ENCODE measurements at regions not wholly inside any gene's neighbourhood (a gene's known extent, or its start where the extent isn't known, plus 50 kb on each side); places are given as distances from the start of the nearest gene placed in this dataset.

DNA sequence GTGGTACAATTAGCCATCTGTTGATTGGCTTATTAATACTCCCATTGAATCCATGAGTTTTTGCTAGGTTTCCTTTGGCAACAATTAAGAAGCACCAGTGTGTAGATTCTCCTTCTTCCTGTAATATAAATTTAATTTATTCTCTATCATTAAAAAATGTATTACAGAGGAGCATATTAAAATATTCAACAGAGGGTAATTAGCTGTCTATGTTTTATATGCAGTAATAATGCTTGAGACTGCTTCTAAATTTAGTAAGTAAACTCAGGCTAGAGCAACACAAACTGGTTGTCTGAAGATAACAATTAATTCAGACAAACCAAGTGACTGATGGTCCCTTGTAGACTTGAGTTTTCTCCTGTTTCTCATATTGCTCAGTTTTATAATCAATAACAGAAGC lies 192.4 kb downstream of the FAT4 start:
- Histone ChIP-seq H2AFZ (ENCODE audit: low read depth, low read length) (no peak overlapping the region), H3K4me1 (ENCODE audit: low read length) (no peaks in the 10 kb centered on the region), H3K27me3 (ENCODE audit: low read depth, low read length) (no peaks in the 10 kb centered on the region), H3K36me3 (replicated peaks; ENCODE audit: low read depth, low read length) (no peaks in the 10 kb centered on the region), H3K4me2 (ENCODE audit: low read length) (no peak overlapping the region), H3K9me3 (ENCODE audit: insufficient read depth, low read length) (peaks cover 7% of the 10 kb centered on the region; the same call in 1 of the 2 replicates), H4K20me1 (ENCODE audit: insufficient read depth, low read length) (no peaks in the 10 kb centered on the region), H3K9ac (ENCODE audit: low read length) (no peak overlapping the region), H3K79me2 (ENCODE audit: low read length) (no peaks in the 10 kb centered on the region), H3K27ac (ENCODE audit: low read length) (no peak overlapping the region), H3K4me3 (ENCODE audit: low read length) (no peak overlapping the region)
- TF ChIP-seq, protein P1, sequence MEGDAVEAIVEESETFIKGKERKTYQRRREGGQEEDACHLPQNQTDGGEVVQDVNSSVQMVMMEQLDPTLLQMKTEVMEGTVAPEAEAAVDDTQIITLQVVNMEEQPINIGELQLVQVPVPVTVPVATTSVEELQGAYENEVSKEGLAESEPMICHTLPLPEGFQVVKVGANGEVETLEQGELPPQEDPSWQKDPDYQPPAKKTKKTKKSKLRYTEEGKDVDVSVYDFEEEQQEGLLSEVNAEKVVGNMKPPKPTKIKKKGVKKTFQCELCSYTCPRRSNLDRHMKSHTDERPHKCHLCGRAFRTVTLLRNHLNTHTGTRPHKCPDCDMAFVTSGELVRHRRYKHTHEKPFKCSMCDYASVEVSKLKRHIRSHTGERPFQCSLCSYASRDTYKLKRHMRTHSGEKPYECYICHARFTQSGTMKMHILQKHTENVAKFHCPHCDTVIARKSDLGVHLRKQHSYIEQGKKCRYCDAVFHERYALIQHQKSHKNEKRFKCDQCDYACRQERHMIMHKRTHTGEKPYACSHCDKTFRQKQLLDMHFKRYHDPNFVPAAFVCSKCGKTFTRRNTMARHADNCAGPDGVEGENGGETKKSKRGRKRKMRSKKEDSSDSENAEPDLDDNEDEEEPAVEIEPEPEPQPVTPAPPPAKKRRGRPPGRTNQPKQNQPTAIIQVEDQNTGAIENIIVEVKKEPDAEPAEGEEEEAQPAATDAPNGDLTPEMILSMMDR (IDR thresholded peaks at IDR 0.05; ENCODE audit: low read depth, low read length): no peak
- TF ChIP-seq EZH2phosphoT487 (IDR thresholded peaks at IDR 0.05; ENCODE audit: low read depth): no peak

DNA sequence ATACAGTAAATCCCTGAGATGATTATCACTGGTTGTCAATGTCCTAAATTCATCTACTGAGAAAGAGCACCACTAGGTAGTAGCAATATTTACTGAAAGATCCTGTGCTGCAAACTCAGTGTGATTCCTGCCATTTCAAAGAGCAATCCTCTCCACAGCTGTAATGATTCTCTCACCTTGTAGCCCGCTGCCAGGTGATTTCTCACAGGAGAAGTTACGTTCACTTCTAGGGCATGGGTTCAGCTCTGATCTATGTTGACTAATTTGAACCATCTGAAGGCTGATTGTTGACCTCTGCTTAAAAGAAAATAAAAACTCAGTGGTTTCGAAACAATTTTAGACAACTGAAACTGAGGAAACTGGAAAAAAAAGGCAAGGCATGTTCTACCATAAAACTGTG lies 197.0 kb downstream of the FAT4 start:
- TF ChIP-seq, protein P1 (IDR thresholded peaks at IDR 0.05; ENCODE audit: low read depth, low read length): no peak
- no peak for TF ChIP-seq EZH2phosphoT487 (IDR thresholded peaks at IDR 0.05; ENCODE audit: low read depth)
- Histone ChIP-seq H3K9me3 (ENCODE audit: insufficient read depth, low read length) (peaks cover 7% of the 10 kb centered on the region; the same call in 1 of the 2 replicates), H4K20me1 (ENCODE audit: insufficient read depth, low read length) (no peaks in the 10 kb centered on the region), H3K27me3 (ENCODE audit: low read depth, low read length) (no peaks in the 10 kb centered on the region), H3K36me3 (replicated peaks; ENCODE audit: low read depth, low read length) (no peaks in the 10 kb centered on the region), H3K27ac (ENCODE audit: low read length) (no peak overlapping the region), H2AFZ (ENCODE audit: low read depth, low read length) (no peak overlapping the region), H3K9ac (ENCODE audit: low read length) (no peak overlapping the region), H3K4me2 (ENCODE audit: low read length) (no peak overlapping the region), H3K4me1 (ENCODE audit: low read length) (no peaks in the 10 kb centered on the region), H3K79me2 (ENCODE audit: low read length) (no peaks in the 10 kb centered on the region), H3K4me3 (ENCODE audit: low read length) (no peak overlapping the region)

DNA sequence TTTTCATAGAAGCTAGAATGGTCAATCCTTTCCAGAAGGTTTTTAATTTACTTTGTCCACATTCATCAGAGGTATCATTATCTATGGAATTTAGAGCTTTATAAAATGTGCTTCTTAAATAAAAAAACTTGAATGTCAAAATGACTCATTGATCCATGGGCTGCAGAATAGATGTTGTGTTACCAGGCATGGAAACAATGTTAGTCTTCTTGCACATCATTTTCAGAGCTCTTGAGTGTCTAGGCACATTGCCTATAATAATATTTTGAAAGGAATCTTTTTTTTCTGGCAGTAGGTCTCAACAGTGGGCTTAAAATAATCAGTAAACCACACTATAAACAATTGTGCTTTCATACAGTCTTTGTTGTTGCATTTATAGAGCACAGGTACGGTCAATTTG lies 200.3 kb downstream of the FAT4 start:
- H3K79me2 ChIP-seq (ENCODE audit: low read length): no peaks in the 10 kb centered on the region
- H3K9me3 ChIP-seq (ENCODE audit: insufficient read depth, low read length): peaks cover 2% of the 10 kb centered on the region; the same call in 1 of the 2 replicates
- no peaks in the 10 kb centered on the region for H4K20me1 ChIP-seq (ENCODE audit: insufficient read depth, low read length)
- H2AFZ ChIP-seq (ENCODE audit: low read depth, low read length): no peak overlapping the region
- H3K27ac ChIP-seq (ENCODE audit: low read length): no peak overlapping the region
- no peak overlapping the region for H3K9ac ChIP-seq (ENCODE audit: low read length)
- H3K4me3 ChIP-seq (ENCODE audit: low read length): no peak overlapping the region
- no peaks in the 10 kb centered on the region for H3K36me3 ChIP-seq (replicated peaks; ENCODE audit: low read depth, low read length)
- no peaks in the 10 kb centered on the region for H3K27me3 ChIP-seq (ENCODE audit: low read depth, low read length)
- no peaks in the 10 kb centered on the region for H3K4me1 ChIP-seq (ENCODE audit: low read length)
- H3K4me2 ChIP-seq (ENCODE audit: low read length): no peak overlapping the region
- no peak for TF ChIP-seq EZH2phosphoT487 (IDR thresholded peaks at IDR 0.05; ENCODE audit: low read depth)
- TF ChIP-seq, protein P1 (IDR thresholded peaks at IDR 0.05; ENCODE audit: low read depth, low read length): no peak

DNA sequence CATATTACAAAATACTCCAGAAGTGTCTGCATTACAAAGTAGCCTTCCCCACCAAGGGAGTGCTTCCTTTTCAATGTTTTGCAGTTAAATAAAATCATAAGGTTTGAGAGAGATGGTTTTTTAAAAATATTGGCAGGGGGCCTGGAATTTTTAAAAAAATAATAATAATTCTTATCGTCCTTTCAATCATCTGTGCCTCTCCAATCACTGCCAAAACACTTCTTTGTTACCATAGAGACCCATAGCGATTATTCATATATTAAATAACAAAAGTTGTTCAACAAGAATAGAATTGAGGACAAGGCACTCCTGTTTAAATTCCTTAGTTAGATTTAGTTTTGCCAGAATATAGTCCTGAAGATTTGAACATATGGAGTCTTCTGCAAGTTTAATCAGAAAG lies 203.1 kb downstream of the FAT4 start:
- Histone ChIP-seq H3K4me1 (ENCODE audit: low read length) (no peaks in the 10 kb centered on the region), H3K27me3 (ENCODE audit: low read depth, low read length) (no peaks in the 10 kb centered on the region), H3K79me2 (ENCODE audit: low read length) (no peaks in the 10 kb centered on the region), H3K9ac (ENCODE audit: low read length) (no peak overlapping the region), H2AFZ (ENCODE audit: low read depth, low read length) (no peak overlapping the region), H3K36me3 (replicated peaks; ENCODE audit: low read depth, low read length) (no peaks in the 10 kb centered on the region), H3K4me3 (ENCODE audit: low read length) (no peak overlapping the region), H3K27ac (ENCODE audit: low read length) (no peak overlapping the region), H3K9me3 (ENCODE audit: insufficient read depth, low read length) (no peaks in the 10 kb centered on the region), H4K20me1 (ENCODE audit: insufficient read depth, low read length) (no peaks in the 10 kb centered on the region), H3K4me2 (ENCODE audit: low read length) (no peak overlapping the region)
- TF ChIP-seq, protein P1 (IDR thresholded peaks at IDR 0.05; ENCODE audit: low read depth, low read length): no peak
